Lower lobe of right lung (tissue), 2 donors: ENCODE measurements at regions not wholly inside any gene's neighbourhood (a gene's known extent, or its start where the extent isn't known, plus 50 kb on each side); places are given as distances from the start of the nearest gene placed in this dataset.

Source experiments
- ATAC-seq, 2 donors: fragments of 200-7000 bp; cut with Tn5 transposase; one replicate each; pipeline ENCODE4 v1.9.1; 2020 to 2022; ENCODE audit warnings: mild to moderate bottlenecking in 2 of 2, moderate library complexity in 2 of 2
- DNase-seq: peaks from one replicate; pipeline ENCODE4 v3.0.0-alpha.2; 2020
- H3K27ac ChIP-seq: fragments of 200-600 bp; one replicate; pipeline ENCODE4 v1.8.0; 2022
- H3K27me3 ChIP-seq: fragments of 200-600 bp; one replicate; pipeline ENCODE4 v1.8.0; 2022; ENCODE audit warnings: low read depth
- H3K36me3 ChIP-seq: fragments of 200-600 bp; one replicate; pipeline ENCODE4 v1.8.0; 2022; ENCODE audit warnings: mild to moderate bottlenecking
- H3K4me1 ChIP-seq: fragments of 200-600 bp; one replicate; pipeline ENCODE4 v1.8.0; 2022
- H3K4me3 ChIP-seq: fragments of 200-600 bp; one replicate; pipeline ENCODE4 v1.8.0; 2022; ENCODE audit warnings: mild to moderate bottlenecking
- H3K9me3 ChIP-seq: fragments of 200-600 bp; one replicate; pipeline ENCODE4 v1.8.0; 2022
- CTCF ChIP-seq: fragments of 200-600 bp; IDR thresholded peaks from one replicate; pipeline ENCODE4 v1.8.0; 2022; ENCODE audit warnings: antibody characterized with exemption, mild to moderate bottlenecking
- intact Hi-C: fragments of 100-400 bp; cut with DNase I; formaldehyde crosslinking; loops from one replicate; pipeline ENCODE4 v1.11.0; 2022
- donor health status: DM: no; HTN: yes; CAD: no; lungs with severe emphysema.

DNA sequence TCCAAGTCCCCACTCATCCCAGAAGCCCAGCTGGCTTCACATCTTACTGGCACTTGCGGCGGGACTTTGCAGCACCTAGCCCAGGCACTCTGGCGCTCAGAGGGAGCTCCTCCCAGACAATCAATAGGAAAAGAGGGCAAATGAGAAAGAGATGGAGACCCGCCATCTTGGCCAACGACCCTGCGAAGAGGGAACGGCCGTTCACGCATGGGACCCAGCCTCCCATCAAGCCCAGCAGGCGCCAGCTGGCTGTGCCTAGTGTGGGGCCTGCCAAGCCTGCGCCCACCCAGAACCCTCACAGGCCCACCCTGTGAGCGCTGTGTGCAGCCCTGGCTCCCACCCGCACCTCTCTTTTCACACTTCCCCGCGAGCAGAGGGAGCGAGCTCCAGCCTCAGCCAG is 317.8 kb upstream of the SPRY2 start:
- DNase-seq (no peak), ATAC-seq (peak in 1 of 2 donors; percentile 38)
- Histone ChIP-seq H3K27ac (no peak overlapping the region), H3K4me1 (no peaks in the 10 kb centered on the region), H3K36me3 (no peaks in the 10 kb centered on the region), H3K4me3 (no peak overlapping the region), H3K27me3 (no peaks in the 10 kb centered on the region), H3K9me3 (no peaks in the 10 kb centered on the region)
- no peak for TF ChIP-seq CTCF
- intact Hi-C loops: no loop called here

- H3K4me1 ChIP-seq: no peaks in the 10 kb centered on the region
- no peaks in the 10 kb centered on the region for H3K9me3 ChIP-seq
- DNase-seq (no peak), ATAC-seq (no peak)
- H3K27ac ChIP-seq: no peak overlapping the region
- H3K36me3 ChIP-seq: no peaks in the 10 kb centered on the region
- intact Hi-C loops: no loop called here
- no peak for TF ChIP-seq CTCF
- H3K27me3 ChIP-seq: no peaks in the 10 kb centered on the region
- no peak overlapping the region for H3K4me3 ChIP-seq
Observed at GRCh38 chr13:80656512-80656904, 315.6 kb upstream of the SPRY2 start.

DNA sequence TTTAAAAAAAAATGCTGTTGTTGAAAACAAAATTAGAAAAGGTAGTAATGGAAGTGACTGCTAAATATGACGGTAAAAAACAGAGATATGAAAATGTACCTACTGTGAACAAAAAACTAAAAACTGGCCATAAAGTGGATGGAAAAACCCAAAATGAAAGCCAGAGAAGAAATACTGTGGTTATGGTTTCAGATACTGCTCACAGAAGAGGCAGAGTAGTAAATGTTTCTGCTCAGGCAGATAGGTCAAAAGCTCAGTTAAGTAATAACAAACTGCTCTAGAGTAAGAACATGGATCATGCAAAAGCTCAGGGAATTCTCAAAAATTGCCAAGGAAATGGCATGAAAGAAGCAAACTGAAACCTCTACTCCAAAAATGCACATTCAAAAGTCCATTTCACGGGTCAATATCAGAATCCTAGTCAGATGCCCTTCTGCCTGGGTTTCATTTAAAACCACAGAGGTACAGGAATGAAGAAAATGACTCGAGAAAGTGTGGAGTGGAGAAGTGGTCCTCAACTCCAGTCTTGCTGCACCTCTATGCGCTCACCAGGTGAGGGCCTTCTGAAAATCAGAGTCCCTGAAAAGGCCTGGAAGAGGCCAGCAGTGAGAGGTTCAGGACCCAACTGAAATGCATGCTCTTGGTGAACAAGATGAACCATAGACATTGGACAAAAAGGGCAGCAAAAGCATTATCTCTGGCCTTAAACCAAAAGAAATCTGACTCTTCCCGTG is 315.0 kb upstream of the SPRY2 start:
- ATAC-seq (no peak), DNase-seq (no peak)
- H3K4me1 ChIP-seq: no peaks in the 10 kb centered on the region
- no peaks in the 10 kb centered on the region for H3K36me3 ChIP-seq
- no peak overlapping the region for H3K4me3 ChIP-seq
- no peaks in the 10 kb centered on the region for H3K9me3 ChIP-seq
- H3K27me3 ChIP-seq: no peaks in the 10 kb centered on the region
- H3K27ac ChIP-seq: no peak overlapping the region
- intact Hi-C loops: no loop called here
- no peak for TF ChIP-seq CTCF

DNA sequence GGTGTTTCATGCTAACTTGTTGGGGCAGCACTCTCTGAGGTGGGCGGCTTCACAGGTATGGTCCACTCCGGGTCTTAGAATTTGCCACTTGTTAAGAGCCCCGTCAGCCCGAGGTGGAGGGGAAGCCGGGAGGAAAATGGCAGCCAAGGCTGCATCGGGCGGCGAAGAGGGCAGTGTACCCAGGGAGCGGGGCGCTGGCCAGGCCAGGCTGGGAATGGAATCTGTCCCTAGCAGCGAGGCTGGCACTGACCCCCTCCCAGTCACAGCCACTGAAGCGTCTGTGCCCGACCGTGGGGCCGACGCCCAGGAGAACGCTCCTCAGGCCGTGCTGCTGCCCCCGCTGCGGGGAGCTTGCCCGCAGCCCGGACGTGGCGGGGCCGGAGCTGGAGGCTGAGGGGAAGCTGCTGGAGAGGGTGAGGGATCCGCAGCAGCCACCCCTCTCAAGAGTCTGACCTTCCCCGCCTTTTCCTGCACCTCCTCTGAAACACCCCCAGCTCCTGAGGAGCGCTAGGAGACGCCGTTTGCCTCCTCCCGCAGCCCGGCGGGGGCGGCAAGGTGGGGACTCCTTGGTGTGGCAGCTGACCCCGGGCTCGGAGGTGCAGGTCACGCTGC is 313.8 kb upstream of the SPRY2 start:
- peak; percentile 45 for DNase-seq
- no peaks in the 10 kb centered on the region for H3K9me3 ChIP-seq
- intact Hi-C loops: no loop called here
- no peaks in the 10 kb centered on the region for H3K4me1 ChIP-seq
- no peaks in the 10 kb centered on the region for H3K27me3 ChIP-seq
- peak overlapping the region; percentile 36 for H3K4me3 ChIP-seq
- H3K36me3 ChIP-seq: no peaks in the 10 kb centered on the region
- TF ChIP-seq CTCF: no peak
- ATAC-seq: peak; percentile 46 to 77
- H3K27ac ChIP-seq: no peak overlapping the region

GRCh38 chr13:80649274-80649673 is 308.3 kb upstream of the SPRY2 start:
- no peak overlapping the region for H3K27ac ChIP-seq
- intact Hi-C loops: no loop called here
- H3K36me3 ChIP-seq: no peaks in the 10 kb centered on the region
- H3K4me3 ChIP-seq: no peak overlapping the region
- no peaks in the 10 kb centered on the region for H3K27me3 ChIP-seq
- no peak for TF ChIP-seq CTCF
- H3K9me3 ChIP-seq: no peaks in the 10 kb centered on the region
- ATAC-seq: no peak
- DNase-seq: no peak
- H3K4me1 ChIP-seq: no peaks in the 10 kb centered on the region
